Endometrial microvascular endothelial cells (primary cell): ENCODE measurements at regions not wholly inside any gene's neighbourhood (a gene's known extent, or its start where the extent isn't known, plus 50 kb on each side); places are given as distances from the start of the nearest gene placed in this dataset.

Experiments used
- in situ Hi-C: cut with HindIII; loops from 2 replicates; pipeline ENCODE4 v1.10.0; 2017; ENCODE audit warnings: low sequenced_read_pairs, low pct_unique_long_range_greater_than_20kb; ENCODE audit errors: inconsistent ontology term

DNA sequence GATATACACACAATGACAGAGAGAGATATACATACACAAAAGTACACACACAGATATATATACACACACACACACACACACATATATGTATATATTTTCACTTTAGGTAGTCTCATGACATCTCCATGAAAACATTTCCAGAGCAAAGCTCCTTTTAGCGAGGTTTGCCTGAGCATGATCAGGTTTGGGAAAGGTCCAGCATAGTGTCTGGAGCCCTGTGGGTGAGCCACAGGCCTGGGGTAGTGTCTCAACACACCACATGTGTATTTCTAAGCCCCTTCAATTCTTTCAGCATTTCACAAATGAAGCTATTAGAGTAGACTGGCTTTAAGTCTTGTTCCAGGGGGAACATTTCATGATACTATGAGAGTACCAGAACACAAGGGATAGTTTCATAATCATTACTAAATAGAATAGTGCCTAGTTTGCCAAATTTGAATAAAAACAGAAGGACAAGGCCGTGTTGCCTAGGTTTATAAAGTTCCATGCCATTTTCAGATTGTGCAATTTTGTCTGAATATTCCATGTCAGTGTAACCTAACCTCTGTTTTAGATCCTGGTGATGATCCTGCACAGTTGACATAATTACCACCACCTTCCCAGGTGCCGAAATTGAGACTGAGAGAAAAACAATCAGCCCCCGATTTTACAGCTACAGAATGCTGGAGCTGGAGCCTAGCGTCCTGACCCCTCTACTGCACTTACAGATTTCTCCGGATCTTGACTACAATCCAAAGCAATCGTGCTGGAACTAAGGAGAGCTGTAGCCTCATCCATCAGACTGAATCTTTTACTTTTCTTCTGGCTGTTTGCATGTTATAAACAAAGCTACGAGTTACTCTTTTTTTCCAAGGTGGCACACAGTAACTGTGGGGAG, 332.7 kb downstream of the CYRIA start:
- in situ Hi-C loops: no loop called here

GRCh38 chr2:16331772-16332171, 333.9 kb downstream of the CYRIA start:
- in situ Hi-C loops: no loop called here

GRCh38 chr2:16330982-16331381, 334.7 kb downstream of the CYRIA start:
- in situ Hi-C loops: no loop called here

DNA sequence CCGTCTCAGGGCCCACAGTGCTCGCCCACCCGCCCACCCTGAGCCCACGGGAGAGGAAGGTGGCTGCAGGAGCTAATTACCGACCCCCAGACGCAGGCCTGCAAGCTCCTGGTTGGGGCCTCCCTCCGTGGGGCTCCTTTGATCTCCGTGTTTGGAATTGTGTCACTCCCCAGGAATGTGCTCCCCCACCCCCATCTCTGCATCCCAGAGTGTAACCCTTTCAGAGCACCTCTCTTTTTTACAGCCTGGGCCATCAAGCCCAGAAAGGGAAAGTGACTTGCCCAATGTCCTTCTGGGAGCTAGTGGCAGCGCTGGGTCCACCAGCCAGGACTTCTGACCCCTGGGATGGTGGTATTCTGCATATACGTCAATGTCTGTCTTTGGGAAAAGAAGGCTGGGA, 335.1 kb downstream of the CYRIA start:
- in situ Hi-C loops: no loop called here

DNA sequence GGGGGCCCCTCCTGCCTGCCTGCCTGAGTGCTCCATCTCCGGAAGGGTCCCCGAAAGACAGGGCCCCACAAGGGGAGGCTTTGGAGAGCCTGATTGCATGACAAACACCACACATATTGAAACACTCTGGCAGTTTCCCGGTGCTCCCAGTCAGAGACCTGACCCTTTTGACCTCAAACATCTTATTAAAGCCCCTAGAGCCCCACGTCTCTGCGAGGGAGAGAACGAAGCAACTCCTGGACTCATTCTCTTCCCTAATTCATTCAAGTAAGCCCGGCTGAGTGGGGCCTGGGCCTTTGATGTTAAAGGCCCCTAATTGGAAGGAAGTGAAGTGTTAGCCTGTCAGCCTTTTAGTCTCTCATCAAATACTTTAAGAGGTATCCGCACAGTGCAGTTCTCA, 335.6 kb downstream of the CYRIA start:
- in situ Hi-C loops: no loop called here

- in situ Hi-C loops: no loop called here
Measured at GRCh38 chr2:16329421-16329820, 336.2 kb downstream of the CYRIA start.

- in situ Hi-C loops: no loop called here
Measured at GRCh38 chr2:16328521-16329190, 337.0 kb downstream of the CYRIA start.

DNA sequence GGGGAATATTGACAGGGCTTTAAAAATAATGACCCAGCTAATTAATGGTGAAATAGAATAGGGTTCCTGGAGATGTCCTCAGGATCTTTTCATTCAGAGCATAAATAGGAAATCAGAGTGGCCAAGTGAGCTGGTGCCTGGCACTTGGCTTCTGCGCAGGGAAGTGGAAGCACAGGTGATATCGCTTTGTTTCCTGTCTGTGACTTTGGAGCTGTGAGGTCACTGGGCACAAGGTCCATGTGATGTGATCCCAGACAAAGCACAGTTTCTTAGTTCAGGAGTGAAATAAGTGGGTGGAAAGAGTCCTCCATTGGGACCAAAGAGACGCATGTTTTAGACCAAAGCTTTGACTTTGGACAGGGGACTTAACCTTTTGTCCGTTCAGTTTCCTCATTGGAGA, 338.3 kb downstream of the CYRIA start:
- in situ Hi-C loops: no loop called here

- in situ Hi-C loops: no loop called here
Measured at GRCh38 chr2:16326711-16327300, 338.8 kb downstream of the CYRIA start.

DNA sequence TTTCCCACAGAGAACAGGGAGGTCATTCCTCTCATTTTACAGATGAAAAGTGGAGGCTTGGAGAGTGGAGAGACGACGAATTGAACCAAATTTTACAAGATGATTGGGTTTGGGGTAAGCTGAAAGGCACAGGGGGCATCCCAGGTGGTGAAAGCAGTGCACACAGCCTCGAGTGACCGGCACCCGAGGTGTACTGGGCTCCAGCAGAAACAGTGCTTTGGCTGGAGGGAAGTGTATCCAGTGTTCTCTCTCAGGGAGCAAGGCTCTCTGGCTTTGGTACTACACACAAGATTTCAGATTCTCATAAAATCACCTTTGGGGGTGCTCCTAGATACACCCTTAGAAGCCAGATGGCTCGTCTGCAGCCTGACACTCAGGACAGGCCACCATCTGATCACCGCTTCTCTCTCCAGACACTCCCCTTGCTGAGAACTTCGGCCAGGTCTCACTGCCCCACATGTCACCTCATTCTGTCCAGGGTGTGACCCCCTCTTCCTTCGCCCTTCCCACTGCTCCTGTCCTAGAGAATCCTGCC, 339.6 kb downstream of the CYRIA start:
- in situ Hi-C loops: no loop called here

- in situ Hi-C loops: no loop called here
Measured at GRCh38 chr2:16325016-16325975, 340.3 kb downstream of the CYRIA start.

DNA sequence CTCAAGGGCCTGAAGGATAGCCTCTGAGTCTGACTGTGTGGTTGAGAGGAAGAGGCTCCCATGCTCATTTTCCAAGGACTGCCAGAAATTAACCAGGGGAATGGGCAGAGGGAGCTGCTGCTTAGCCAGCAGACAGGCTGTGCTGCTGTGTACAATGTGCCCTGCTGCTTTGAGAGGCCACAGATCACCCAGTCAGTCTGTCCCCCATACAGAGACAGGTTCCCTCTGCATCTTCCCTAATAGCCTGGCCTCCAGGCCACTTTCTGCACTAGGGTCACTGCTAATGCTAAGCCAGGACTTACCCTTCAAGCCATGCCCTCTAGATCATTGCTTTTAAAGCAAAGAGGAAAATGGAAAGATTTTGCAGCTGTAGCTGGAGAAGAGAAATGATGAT, 341.1 kb downstream of the CYRIA start:
- in situ Hi-C loops: no loop called here

GRCh38 chr2:16323551-16324543, 341.8 kb downstream of the CYRIA start:
- in situ Hi-C loops: no loop called here

GRCh38 chr2:16323126-16323520, 342.5 kb downstream of the CYRIA start:
- in situ Hi-C loops: no loop called here

GRCh38 chr2:16322308-16323125, 343.1 kb downstream of the CYRIA start:
- in situ Hi-C loops: no loop called here

GRCh38 chr2:16321872-16322271, 343.8 kb downstream of the CYRIA start:
- in situ Hi-C loops: no loop called here

- in situ Hi-C loops: no loop called here
Measured at GRCh38 chr2:16321256-16321655, 344.4 kb downstream of the CYRIA start.
